Stimulated activated CD8-positive, alpha-beta memory T cell treated with anti-CD3 and anti-CD28 coated beads, Interleukin-4, amount 100 ng/mL, for 24 hours (primary cell): ENCODE measurements at regions not wholly inside any gene's neighbourhood (a gene's known extent, or its start where the extent isn't known, plus 50 kb on each side); places are given as distances from the start of the nearest gene placed in this dataset.

Experiments
- DNase-seq: peaks from one replicate; pipeline ENCODE4 v3.0.0-alpha.2; 2020; ENCODE audit warnings: low read depth

DNA sequence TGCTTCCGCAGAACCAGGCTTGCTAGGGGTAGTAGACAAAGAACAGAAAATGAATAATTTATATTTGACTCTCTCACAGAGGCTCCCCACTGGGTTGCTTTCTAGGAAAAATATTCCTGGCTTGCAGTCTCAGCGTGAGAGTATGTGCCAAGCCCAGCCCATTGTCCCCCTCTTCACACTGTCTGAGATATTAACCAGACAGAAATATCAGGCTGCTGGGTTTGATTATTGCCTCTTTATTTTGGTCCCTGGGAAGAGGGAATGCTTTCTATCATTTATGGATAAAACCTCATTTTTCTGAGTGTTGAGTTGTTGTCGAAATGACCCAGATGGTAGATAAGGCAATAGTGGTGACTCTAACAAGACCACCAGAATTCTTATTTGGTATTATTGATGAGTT, 367.9 kb downstream of the METTL15 start:
- no peak for DNase-seq

DNA sequence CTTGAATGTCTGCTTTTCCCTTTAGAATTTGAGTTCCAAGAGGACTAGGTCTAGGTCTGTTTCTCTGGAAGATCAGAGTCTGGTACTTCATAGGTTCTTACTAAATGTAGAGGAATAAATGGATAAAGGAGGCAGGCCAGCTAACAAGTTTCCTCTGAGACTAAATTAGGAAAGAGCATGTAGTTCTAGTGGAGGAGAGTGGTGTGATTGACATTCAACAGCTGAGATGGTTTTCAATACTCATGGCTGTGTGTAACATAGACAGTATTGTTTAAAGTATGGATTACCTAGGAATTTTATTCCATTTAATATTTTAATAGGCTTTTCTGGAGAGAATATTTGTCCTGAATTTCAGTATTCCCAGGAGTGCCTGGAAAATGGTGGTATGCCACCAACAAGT, 364.7 kb downstream of the METTL15 start:
- DNase-seq: no peak

DNA sequence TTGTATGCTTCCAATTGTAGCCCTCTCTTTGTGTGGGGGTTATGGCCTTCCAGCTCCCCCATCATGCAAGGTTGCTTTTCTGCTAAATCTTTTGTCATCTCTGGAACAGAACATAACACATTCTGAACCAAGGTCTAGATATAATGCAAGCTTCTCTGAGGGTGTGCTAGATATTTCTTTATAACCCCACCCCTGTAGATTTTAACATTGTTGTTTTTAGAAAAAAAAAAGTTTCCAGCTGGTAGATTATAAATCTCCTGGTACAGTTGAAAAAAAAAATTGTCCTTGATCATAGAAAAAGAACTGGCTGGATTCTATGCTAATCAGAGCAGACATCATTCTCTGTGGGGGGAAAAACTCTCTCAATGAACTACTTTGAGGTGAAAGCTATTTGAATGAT, 363.3 kb downstream of the METTL15 start:
- DNase-seq: no peak

DNA sequence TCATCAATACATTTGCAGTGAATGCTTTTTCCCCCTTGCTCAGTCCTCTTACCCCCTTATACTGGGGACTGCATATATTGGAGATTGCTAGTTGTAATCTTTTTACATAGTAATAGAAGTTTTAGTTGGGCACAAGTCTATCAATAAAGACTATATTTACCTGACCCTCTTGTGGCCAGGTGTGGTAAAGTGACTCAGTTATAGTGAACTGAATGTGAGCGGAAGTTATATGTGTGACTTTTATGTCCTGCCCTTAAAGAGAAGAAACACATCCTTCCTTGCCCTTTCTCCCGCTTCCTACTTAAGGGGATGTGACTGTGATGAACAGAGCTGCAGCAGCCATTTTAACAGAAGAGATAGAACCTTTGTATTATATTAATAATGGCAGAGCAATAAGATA, 362.0 kb downstream of the METTL15 start:
- DNase-seq: no peak

DNA sequence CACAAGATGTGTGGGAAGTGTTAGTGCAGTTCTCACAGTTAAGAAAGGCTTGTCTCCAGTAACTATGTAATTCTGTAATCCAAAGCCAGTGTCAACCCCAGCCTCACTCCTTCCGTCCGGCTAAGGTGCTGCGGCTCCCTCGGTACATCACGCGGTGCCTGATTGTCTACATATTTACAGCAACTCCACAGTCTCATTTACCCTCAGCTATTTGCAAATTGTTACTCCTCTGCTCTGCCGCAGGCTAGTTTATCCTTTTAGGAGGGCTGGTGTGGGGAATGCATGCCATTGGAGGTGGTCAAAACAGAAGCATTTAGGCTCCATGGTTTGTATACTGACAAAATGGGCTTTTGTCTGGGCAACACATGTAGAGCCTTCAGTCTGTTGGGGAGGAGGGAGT, 358.3 kb downstream of the METTL15 start:
- DNase-seq: no peak

DNA sequence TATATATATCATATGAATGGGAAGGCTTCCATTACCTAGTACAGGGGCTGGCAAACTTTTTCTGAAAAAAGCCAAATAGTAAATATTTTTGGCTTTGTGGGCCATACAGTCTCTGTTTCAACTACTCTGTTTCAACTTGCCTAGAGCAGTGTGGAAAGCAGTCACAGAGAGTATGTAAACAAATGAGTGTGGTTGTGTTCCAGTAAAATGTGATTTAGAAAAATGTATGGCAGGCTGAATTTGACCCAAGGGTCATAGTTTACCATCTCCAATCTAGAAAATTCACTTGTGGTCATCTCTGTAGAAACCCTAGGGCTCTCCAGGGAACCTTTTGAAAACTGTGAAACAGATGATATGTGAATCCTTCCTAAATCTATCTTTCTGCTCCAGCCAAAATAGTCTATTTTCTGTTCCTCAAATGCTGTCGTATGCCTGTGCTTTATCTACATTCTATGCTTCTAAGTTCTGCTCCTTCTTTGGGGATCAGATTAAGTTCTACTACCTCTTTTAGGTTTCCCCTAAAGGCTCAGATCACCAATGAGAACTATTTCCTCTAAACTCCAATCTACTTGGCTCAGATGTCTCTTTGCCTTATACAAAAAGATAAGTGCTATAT, 356.2 kb downstream of the METTL15 start:
- no peak for DNase-seq

DNA sequence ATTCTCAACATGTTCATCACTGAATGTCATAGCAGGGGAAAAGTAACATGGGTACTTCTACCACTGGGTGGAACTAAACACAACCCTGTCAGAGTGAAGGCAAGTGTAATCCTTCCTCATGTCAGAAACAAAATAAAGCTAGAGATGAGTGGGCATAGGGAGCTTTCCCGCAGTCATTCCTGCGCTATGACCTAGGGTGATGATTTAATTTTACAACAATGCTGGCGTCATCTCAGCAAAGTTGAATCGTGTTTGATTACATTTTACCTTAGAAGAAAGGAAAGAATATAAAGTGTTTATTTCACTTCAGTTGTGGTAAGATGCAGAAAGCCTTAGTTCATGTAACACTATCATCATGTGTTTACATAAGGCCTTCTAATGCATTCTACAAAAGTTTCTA, 355.6 kb downstream of the METTL15 start:
- DNase-seq: no peak

DNA sequence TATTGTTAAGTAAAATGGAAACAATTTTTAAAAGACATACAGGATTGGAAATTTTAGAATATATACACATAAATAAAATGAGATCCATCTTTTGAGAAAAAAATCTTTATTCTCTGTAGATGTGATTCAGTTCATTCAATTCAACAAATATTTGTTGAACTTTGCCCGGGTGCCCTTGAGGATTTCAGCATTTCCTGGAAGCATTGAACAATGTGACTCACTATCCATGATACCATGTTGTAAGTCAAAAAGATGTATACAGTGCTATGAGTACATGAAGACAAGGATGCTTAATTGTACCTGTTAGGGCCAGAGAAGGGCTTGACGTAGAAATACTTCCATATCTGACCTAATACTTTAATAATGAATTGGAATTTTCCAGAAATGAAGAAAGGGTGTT, 353.7 kb downstream of the METTL15 start:
- no peak for DNase-seq

DNA sequence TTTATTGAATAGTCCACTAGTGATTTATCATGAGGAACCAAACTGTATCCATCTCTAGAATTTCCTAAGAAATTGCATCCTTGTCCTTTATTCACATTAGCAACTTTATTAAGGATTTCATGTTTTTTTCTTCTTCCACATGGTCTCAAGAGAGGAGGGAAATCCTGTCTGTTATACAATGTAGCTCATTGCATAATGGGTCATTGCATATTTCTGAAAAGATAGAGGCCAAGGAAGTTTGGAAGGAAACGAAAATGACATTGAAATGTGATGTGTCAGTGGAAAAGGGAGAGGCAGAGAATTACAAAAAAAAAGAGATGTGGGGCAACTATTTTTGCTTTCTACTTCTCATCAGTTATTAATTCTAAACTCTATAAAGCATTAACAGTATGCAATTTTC, 353.1 kb downstream of the METTL15 start:
- DNase-seq: no peak

DNA sequence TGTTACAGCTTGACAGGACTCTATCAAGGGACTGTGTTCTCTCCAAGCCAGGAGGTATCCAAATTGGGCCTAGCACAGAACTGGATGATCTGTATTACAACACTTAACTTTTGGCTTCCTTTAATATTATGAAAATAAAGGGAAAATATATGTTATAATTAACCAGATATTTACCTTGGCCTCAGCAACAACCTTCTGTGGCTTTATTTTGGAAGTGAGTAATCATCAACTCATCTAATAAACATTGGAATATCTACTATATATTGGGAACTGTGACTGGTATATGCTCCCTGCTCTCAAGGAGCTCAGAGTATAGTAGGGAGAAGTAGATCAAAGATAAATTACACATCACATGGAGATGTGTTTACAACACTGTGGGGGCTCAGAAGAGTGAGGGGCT, 352.2 kb downstream of the METTL15 start:
- no peak for DNase-seq

DNA sequence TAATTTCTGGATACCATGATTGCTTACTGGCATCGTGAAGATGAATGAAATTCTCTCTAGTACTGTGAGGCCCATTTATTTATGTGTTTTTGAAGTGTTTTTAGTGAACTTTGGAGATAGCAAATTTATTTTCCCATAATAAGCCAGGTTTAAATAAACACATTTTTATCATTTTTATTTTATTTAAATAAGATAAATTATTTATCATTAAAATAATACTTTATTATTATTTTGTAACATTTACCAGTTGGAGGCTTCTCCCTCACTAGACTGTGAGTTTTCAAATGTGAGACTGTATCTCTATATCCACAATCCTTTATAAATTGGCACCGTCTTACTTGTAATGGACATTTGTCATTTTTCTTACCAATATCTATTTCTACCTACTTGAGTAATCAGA, 351.7 kb downstream of the METTL15 start:
- DNase-seq: no peak

DNA sequence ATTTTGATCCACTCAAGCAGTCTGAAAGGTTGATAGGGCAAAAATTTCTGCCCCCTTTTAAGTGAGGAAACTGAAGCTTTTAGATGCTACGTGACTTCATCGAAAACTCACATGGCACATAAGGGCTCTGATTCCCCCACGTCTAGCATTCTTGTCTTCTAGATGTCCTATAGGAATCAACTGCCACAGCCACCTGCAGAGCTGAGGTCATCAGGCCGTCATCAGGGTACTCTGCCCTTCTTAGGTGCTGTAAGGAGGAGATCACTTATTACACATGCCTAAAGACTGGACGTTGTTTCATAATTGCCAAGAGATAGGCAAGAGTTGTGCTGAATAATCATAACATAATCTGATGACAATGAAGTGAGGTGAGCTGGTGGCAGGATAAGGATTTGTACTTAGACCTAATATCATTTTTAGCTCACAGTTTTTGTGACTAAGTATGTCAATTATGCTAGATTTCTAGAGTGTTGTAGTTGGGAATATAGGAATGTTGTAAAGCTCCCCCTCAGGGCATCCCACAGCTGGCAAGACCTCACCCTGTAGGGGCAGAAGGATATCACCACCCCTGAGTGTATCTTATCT, 349.4 kb downstream of the METTL15 start:
- DNase-seq: no peak

DNA sequence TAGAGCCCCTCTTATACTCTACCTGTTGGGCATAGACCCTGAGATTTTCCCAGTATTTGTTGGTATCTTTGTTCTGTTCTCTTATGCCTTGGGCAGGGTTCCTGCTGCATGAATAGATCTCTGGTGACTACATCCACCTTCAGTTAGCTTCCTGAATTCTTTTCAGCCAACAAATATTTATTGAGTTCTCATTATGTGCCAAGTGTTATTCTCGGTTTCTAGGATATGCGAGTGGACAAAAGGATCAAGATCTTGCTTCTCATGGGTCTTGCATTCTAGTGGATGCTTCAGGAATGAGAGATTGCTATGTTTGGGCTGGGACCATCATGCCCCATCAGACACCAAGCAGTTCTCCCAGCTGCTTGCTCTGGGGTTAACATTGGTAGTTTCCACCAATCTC, 340.0 kb downstream of the METTL15 start:
- no peak for DNase-seq

DNA sequence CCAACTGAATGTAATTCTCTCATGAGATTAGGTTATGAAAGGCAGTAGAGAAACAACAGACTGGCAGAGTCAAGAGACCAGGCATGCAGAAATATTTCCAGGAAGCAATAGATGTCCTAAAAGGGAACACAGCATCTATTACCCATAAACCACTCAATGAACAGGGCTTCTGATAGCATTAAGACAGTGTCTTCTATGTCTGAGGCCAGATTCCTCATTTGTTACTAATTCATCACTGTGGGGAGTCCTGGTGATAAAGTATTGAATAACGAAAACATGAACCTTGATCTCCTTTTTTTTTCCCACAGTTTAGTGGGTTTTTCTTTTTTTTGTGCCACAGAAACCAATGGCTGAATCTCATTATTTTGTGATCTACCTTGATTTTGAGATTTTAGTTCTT, 339.0 kb downstream of the METTL15 start:
- DNase-seq: no peak

DNA sequence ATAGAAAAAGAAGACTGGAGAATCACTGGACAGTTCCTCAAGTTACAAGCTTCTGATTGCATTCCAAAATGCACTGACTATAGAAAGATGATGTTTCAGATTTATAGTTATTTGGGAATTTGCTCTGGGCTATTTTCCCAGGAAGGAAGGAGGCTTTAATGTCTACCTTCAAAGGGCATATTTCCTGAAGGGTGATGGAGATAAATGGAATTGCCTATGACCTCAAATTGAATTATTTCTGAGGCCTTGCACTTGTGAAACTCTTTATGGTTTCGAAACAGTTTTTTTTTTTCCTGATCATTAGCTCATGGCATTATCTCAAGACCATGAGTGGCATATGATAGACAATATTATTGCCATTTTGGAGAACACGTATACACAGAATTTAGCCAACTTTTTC, 333.9 kb downstream of the METTL15 start:
- DNase-seq: no peak

DNA sequence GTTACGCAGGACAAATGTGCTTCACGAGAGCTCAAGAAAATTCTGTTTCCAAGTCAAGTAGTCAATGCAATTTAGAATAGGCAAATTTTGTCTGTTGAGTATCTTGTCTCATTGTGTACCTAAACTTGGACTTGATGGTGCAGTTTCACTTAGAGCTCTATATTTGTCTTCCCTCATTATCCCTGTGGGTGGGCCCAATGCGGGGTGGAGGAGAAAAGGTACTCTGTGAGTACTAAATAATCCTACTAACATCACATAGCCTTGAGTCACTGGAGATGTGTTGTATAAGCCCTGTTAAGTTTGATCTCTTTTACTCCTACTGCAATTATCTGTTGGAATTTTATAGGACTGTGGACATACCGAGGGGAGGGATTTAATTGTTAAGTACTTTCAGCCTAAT, 331.2 kb downstream of the METTL15 start:
- no peak for DNase-seq

DNA sequence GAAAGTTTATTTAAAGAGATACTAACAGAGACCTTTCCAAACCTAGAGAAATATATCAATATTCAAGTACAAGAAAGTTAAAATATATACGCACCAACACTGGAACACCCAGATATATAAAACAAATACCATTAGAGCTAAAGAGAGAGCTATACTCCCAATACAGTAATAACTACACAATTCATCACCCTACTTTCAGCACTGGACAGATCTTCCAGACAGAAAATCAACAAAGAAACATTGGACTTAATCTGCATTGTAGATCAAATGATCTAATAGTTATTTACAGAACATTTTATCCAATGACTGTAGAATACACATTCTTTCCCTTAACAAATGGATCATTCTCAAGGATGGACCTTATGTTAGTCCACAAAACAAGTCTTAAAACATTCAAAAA, 311.9 kb downstream of the METTL15 start:
- no peak for DNase-seq

DNA sequence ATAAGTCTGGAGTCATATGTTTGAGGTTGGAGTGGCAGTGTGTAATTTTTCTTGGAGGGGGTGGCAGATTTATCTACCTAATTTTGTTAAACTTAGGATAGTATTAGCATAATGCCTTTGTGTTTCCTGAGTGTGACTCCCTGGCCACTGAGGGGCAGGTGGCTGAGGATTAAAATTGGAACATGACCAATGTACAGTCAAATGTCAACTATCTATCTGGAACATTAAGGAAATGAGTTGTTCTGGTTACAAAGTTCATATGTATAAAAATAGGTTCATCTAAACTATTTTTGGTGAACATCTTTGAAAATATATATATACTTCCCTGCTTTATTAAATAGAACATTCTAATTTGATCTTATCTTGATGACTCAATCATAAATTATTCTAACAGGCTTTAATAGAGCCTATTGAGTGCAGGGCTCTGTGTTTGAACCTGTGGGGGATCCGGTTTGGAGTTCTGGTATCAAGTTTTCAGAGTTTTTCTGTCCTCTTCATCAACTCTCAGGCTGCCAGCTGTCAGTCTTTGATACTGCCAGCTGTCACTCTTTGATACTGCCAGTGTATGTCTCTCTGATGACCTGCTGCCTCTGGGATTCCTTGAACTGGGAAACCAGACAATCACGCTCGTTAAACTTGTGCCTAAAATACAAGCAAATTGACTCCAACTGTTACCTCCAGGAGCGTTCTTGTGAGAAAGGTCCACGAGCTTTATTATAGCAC, 309.6 kb downstream of the METTL15 start:
- DNase-seq: no peak

DNA sequence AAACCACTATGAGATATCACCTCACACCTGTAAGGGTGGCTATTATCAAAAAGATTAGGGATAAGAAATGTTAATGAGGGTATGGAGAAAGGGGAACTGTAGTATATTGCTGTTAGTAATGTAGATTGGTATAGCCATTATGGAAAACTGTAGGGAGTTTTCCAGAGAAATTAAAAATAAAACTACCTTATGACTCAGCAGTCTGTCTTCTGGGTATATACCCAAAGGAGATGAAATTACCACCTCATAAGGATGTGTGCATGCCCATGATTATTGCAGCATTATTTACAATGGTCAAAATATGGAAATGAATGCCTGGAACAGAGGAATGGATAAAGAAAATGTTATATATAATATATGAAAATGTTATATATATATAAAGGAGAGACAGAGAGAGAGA, 303.8 kb downstream of the METTL15 start:
- DNase-seq: no peak

DNA sequence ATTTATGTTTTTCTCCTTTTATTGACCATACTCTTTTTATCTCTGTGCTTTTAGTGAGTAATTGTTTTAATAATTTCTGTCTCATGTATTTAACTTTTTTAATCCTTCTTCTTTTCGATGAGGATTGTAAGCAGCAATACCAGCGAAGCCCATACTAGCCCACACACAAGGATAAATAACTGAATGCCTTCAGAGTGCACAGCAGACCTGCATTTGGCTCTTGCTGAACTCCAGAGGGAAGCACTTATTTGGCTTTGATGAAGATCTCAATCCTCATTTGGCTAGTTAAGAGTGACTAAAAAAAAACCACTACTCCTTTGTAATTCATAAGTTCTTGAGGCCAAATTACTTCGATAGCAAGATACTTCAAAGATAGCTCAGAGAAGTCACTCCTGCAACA, 293.3 kb downstream of the METTL15 start:
- DNase-seq: no peak

DNA sequence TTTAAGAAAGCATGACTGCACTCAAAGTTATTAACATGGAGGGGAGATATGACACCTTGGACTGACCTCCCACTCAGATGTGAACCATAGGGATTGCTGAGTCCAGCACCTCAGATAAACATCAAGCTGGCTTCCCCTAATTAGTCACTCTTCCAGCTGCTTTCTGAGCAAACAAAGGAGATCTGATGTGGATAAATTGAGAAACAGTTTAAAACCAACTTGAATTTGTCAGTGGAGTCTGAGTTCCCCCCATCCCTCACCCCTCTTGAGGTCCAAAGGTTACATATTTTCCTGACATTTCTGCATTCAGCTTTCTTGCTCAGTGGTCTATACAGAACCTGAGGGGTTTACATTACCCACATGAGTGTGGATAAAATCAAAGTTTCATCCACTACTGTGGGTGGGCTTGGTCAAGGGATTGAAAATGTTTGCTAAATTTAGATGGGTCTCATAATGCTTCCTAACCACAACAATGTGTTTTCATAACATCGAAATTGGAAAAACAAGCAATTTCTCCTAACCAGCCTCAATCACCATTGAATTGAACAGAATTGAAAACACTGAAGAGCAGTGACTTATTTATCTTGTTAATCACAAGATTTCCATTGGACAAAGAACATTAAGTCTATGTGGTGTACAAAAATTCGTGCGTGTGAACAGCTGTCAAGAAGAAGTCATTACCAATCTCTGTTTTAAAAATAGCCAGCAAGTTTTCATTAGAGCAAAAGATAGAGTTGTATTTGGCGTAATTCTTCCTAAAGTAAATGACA, 292.3 kb downstream of the METTL15 start:
- no peak for DNase-seq

DNA sequence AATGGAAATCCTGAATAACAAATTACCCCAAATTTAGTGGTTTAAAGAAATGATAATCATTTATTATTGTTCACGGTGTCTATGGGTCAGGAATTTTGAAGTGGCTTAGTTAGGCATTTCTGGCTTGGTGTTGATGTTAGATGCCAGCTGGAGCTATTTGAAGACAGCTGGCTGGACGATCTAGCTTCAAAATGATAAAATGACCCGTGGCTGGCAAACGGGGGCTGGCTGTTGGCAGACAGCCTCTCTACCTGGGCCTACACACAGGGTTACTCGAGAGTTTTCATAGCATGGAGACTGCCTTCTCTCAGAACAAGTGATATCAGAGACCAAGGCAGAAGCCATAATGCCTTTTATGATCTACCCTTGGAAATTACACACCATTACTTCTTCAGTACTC, 285.2 kb downstream of the METTL15 start:
- no peak for DNase-seq

DNA sequence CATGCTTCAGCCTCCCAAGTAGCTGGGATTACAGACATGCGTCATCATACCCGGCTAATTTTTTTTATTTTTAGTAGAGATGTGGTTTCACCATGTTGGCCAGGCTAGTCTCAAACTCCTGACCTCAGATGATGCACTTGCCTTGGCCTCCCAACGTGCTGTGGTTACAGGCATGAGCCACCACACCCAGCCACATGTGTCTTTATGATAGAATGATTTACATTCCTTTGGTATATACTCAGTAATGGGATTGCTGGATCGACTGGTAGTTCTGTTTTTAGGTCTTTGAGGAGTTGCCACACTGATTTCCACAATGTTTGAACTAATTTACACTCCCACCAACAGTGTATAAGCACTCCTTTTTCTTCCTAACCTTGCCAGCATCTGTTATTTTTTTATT, 276.2 kb downstream of the METTL15 start:
- DNase-seq: no peak
